GM23338 (cell line): ENCODE measurements at regions not wholly inside any gene's neighbourhood (a gene's known extent, or its start where the extent isn't known, plus 50 kb on each side); places are given as distances from the start of the nearest gene placed in this dataset.

Source experiments
- ATAC-seq: fragments of 200-7000 bp; cut with Tn5 transposase; 3 replicates; pipeline ENCODE4 v1.9.1; 2020
- DNase-seq: peaks from one replicate; pipeline ENCODE4 v3.0.0-alpha.2; 2015; ENCODE audit warnings: low spot score
- H2AFZ ChIP-seq: fragments of 200-600 bp; sonication (generic); 2 replicates; pipeline ENCODE4 v1.8.0; 2016; ENCODE audit warnings: antibody characterized with exemption, mild to moderate bottlenecking, moderate library complexity
- H3F3A ChIP-seq: fragments of 200-600 bp; sonication (generic); replicated peaks from 2 replicates; pipeline ENCODE4 v1.8.0; 2017; ENCODE audit warnings: antibody characterized with exemption, mixed run types, low read depth
- H3K27ac ChIP-seq: fragments of 200-600 bp; sonication (generic); 2 replicates; pipeline ENCODE4 v1.6.1; 2016; ENCODE audit warnings: low read depth
- H3K27me3 ChIP-seq: fragments of 200-600 bp; sonication (generic); 2 replicates; pipeline ENCODE4 v1.8.0; 2016; ENCODE audit warnings: mild to moderate bottlenecking, mixed run types, moderate library complexity; ENCODE audit not compliant: insufficient read depth
- H3K36me3 ChIP-seq: fragments of 200-600 bp; sonication (generic); 2 replicates; pipeline ENCODE4 v1.8.0; 2016; ENCODE audit warnings: mild to moderate bottlenecking; ENCODE audit not compliant: insufficient read depth
- H3K4me1 ChIP-seq: fragments of 200-600 bp; sonication (generic); 2 replicates; pipeline ENCODE4 v1.8.0; 2016; ENCODE audit warnings: mild to moderate bottlenecking, moderate library complexity; ENCODE audit not compliant: insufficient read depth
- H3K4me2 ChIP-seq: fragments of 200-600 bp; sonication (generic); 2 replicates; pipeline ENCODE4 v1.7.1; 2017; ENCODE audit warnings: mixed run types
- H3K4me3 ChIP-seq: fragments of 200-600 bp; sonication (generic); 2 replicates; pipeline ENCODE4 v1.6.1; 2016; ENCODE audit warnings: mixed run types
- H3K79me2 ChIP-seq: fragments of 200-600 bp; sonication (generic); replicated peaks from 2 replicates; pipeline ENCODE4 v1.8.0; 2017; ENCODE audit warnings: mild to moderate bottlenecking; ENCODE audit not compliant: insufficient read depth
- H3K9me2 ChIP-seq: fragments of 200-600 bp; sonication (generic); 2 replicates; pipeline ENCODE4 v1.8.0; 2017; ENCODE audit not compliant: insufficient read depth
- H4K20me1 ChIP-seq: fragments of 200-600 bp; sonication (generic); replicated peaks from 2 replicates; pipeline ENCODE4 v1.8.0; 2017; ENCODE audit warnings: mild to moderate bottlenecking; ENCODE audit not compliant: insufficient read depth
- H3K27ac Mint-ChIP-seq: 2 replicates; pipeline ENCODE4 v1.8.0; 2020; ENCODE audit warnings: inconsistent platforms, mild to moderate bottlenecking, moderate library complexity, mixed read lengths
- H3K27me3 Mint-ChIP-seq: 3 replicates; pipeline ENCODE4 v1.8.0; 2022; ENCODE audit warnings: low read depth, mild to moderate bottlenecking, moderate library complexity, mixed read lengths, inconsistent platforms; ENCODE audit not compliant: insufficient read depth, poor library complexity
- H3K36me3 Mint-ChIP-seq: 3 replicates; pipeline ENCODE4 v1.8.0; 2021; ENCODE audit warnings: low read depth, mild to moderate bottlenecking, inconsistent platforms, moderate library complexity, mixed read lengths
- H3K4me1 Mint-ChIP-seq: 3 replicates; pipeline ENCODE4 v1.8.0; 2020; ENCODE audit warnings: mild to moderate bottlenecking, inconsistent platforms, mixed read lengths
- H3K4me3 Mint-ChIP-seq: 3 replicates; pipeline ENCODE4 v1.8.0; 2021; ENCODE audit warnings: moderate library complexity, mild to moderate bottlenecking, inconsistent platforms, mixed read lengths
- H3K9me3 Mint-ChIP-seq: 3 replicates; pipeline ENCODE4 v1.8.0; 2020; ENCODE audit warnings: moderate library complexity, mild to moderate bottlenecking, inconsistent platforms, mixed read lengths
- CREB1 ChIP-seq: fragments of 250-450 bp; sonication (Bioruptor Pico); IDR thresholded peaks from 2 replicates; pipeline ENCODE4 v1.5.0; 2020; ENCODE audit warnings: low read depth, mild to moderate bottlenecking, moderate library complexity
- CTCF ChIP-seq, 2 experiments: fragments of 200-600 bp in 1 of 2; sonication (generic) in 1 of 2; conservative IDR thresholded peaks; 2 replicates each; pipeline versions ENCODE4 v1.5.1 to v1.6.1; 2016 to 2017; ENCODE audit warnings: antibody characterized with exemption in 2 of 2, low read depth in 2 of 2, mild to moderate bottlenecking in 2 of 2, moderate library complexity in 1 of 2
- ETS1 ChIP-seq: IDR thresholded peaks from 2 replicates; pipeline ENCODE4 v1.6.1; 2016; ENCODE audit warnings: antibody characterized with exemption
- EZH2 ChIP-seq: fragments of 200-600 bp; sonication (generic); IDR thresholded peaks from one replicate; pipeline ENCODE4 v1.8.0; 2017; ENCODE audit warnings: antibody characterized with exemption, mild to moderate bottlenecking, low read depth; ENCODE audit not compliant: unreplicated experiment
- EZH2phosphoT487 ChIP-seq: fragments of 200-600 bp; sonication (generic); IDR thresholded peaks from one replicate; pipeline ENCODE4 v1.8.1; 2018; ENCODE audit warnings: antibody characterized with exemption; ENCODE audit not compliant: unreplicated experiment
- JUNB ChIP-seq: IDR thresholded peaks from one replicate; pipeline ENCODE4 v1.6.1; 2016; ENCODE audit warnings: antibody characterized with exemption; ENCODE audit not compliant: unreplicated experiment
- NANOG ChIP-seq: IDR thresholded peaks from 2 replicates; pipeline ENCODE4 v1.6.1; 2016; ENCODE audit warnings: antibody characterized with exemption, borderline replicate concordance
- POLR2AphosphoS5 ChIP-seq: IDR thresholded peaks from 2 replicates; pipeline ENCODE4 v1.6.1; 2016; ENCODE audit warnings: antibody characterized with exemption, low read depth
- REST ChIP-seq: IDR thresholded peaks from one replicate; pipeline ENCODE4 v1.6.1; 2018; ENCODE audit warnings: antibody characterized with exemption; ENCODE audit not compliant: unreplicated experiment
- STAT1 ChIP-seq: IDR thresholded peaks from one replicate; pipeline ENCODE4 v1.6.1; 2016; ENCODE audit warnings: antibody characterized with exemption; ENCODE audit not compliant: unreplicated experiment
- ZNF114 ChIP-seq: fragments of 250-450 bp; sonication (Bioruptor Pico); IDR thresholded peaks from 2 replicates; pipeline ENCODE4 v1.5.0; 2020; ENCODE audit warnings: mild to moderate bottlenecking, moderate library complexity
- ZNF331 ChIP-seq: fragments of 250-450 bp; sonication (Bioruptor Pico); IDR thresholded peaks from 2 replicates; pipeline ENCODE4 v1.5.0; 2020; ENCODE audit warnings: low read depth, mild to moderate bottlenecking, moderate library complexity
- ZNF462 ChIP-seq: fragments of 250-450 bp; sonication (Bioruptor Pico); IDR thresholded peaks from 2 replicates; pipeline ENCODE4 v1.5.0; 2020; ENCODE audit warnings: mild to moderate bottlenecking, moderate library complexity

GRCh38 chr14:98259881-98260280, 1012.1 kb downstream of the BCL11B start:
- Mint-ChIP-seq H3K9me3 (no peaks in the 10 kb centered on the region), H3K36me3 (no peaks in the 10 kb centered on the region), H3K27ac (no peak overlapping the region), H3K4me1 (no peaks in the 10 kb centered on the region), H3K27me3 (no peaks in the 10 kb centered on the region), H3K4me3 (no peak overlapping the region)
- no peaks in the 10 kb centered on the region for H3K79me2 ChIP-seq
- no peak for ATAC-seq
- H3K9me2 ChIP-seq = 0 out of 2 replicates have a peak, but pooled peaks cover 2% of the 10 kb centered on the region
- no peak for TF ChIP-seq NANOG
- no peak for TF ChIP-seq ETS1
- no peak for TF ChIP-seq REST
- TF ChIP-seq EZH2phosphoT487 = no peak
- TF ChIP-seq CTCF (conservative IDR thresholded peaks at IDR 0.05; ENCODE audit: low read depth in 2 of 2) = no peak
- no peak for TF ChIP-seq JUNB
- TF ChIP-seq EZH2 = no peak
- TF ChIP-seq POLR2AphosphoS5 = no peak
- TF ChIP-seq ZNF114 (CRISPR knock-in tag) = no peak
- no peak for TF ChIP-seq ZNF462 (CRISPR knock-in tag)
- no peak for TF ChIP-seq STAT1
- no peak for TF ChIP-seq CREB1 (CRISPR knock-in tag)
- no peak for TF ChIP-seq ZNF331 (CRISPR knock-in tag)
- H3K4me2 ChIP-seq = no peak overlapping the region
- no peaks in the 10 kb centered on the region for H3K4me1 ChIP-seq
- no peaks in the 10 kb centered on the region for H4K20me1 ChIP-seq
- no peak overlapping the region for H3K4me3 ChIP-seq
- H3K27ac ChIP-seq = no peak overlapping the region
- no peaks in the 10 kb centered on the region for H3K36me3 ChIP-seq
- no peaks in the 10 kb centered on the region for H3F3A ChIP-seq
- DNase-seq = no peak
- no peak overlapping the region for H2AFZ ChIP-seq
- no peaks in the 10 kb centered on the region for H3K27me3 ChIP-seq
